GM23248 (cell line): ENCODE measurements at regions not wholly inside any gene's neighbourhood (a gene's known extent, or its start where the extent isn't known, plus 50 kb on each side); places are given as distances from the start of the nearest gene placed in this dataset.

Source experiments
- EZH2 ChIP-seq: fragments of 200-600 bp; sonication (generic); IDR thresholded peaks from 2 replicates; pipeline ENCODE4 v1.6.1; 2018; ENCODE audit warnings: antibody characterized with exemption, mild to moderate bottlenecking; ENCODE audit not compliant: insufficient read depth, poor library complexity, severe bottlenecking
- EZH2phosphoT487 ChIP-seq: fragments of 200-600 bp; sonication (generic); IDR thresholded peaks from 2 replicates; pipeline ENCODE4 v1.6.1; 2018; ENCODE audit warnings: antibody characterized with exemption, moderate library complexity, mild to moderate bottlenecking, low read depth; ENCODE audit not compliant: insufficient read depth

- TF ChIP-seq EZH2 = no peak
- TF ChIP-seq EZH2phosphoT487 = no peak
These were observed 97.1 kb downstream of the CPN2 start for GRCh38 chr3:194254040-194254439.
